LNCaP clone FGC (cell line): ENCODE measurements at regions not wholly inside any gene's neighbourhood (a gene's known extent, or its start where the extent isn't known, plus 50 kb on each side); places are given as distances from the start of the nearest gene placed in this dataset.

ENCODE experiments used
- DNase-seq: peaks from one replicate; pipeline ENCODE4 v3.0.0-alpha.2; 2011; ENCODE audit warnings: low read depth
- H3K4me3 ChIP-seq: 2 replicates; pipeline ENCODE4 v1.5.1; 2011; ENCODE audit warnings: mild to moderate bottlenecking, low read depth, low read length, control low read depth
- TF ChIP-seq, protein P1 (sequence below): IDR thresholded peaks from 2 replicates; pipeline ENCODE4 v1.5.1; 2012; ENCODE audit warnings: mild to moderate bottlenecking; ENCODE audit not compliant: control insufficient read depth, insufficient read depth; ENCODE audit errors: extremely low read depth

DNA sequence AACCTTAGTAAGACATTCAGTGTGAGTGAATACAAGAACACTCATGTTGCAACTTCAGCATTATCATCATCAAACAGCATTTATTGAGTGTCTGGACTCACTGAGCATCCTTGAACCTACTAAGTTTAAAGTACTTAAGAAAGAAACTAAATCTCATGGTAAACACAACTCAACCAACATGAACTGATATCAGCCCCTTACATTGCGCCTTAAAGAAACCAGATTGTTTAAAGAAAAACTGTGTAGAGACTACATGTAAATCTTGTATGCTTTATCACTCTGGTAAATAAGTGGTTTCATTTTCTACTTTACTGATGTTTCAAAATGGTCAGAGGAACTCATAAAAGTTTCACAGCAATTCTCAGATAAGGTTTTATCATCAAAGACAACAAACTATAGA lies 157.5 kb upstream of the FERD3L start:
- TF ChIP-seq, protein P1, sequence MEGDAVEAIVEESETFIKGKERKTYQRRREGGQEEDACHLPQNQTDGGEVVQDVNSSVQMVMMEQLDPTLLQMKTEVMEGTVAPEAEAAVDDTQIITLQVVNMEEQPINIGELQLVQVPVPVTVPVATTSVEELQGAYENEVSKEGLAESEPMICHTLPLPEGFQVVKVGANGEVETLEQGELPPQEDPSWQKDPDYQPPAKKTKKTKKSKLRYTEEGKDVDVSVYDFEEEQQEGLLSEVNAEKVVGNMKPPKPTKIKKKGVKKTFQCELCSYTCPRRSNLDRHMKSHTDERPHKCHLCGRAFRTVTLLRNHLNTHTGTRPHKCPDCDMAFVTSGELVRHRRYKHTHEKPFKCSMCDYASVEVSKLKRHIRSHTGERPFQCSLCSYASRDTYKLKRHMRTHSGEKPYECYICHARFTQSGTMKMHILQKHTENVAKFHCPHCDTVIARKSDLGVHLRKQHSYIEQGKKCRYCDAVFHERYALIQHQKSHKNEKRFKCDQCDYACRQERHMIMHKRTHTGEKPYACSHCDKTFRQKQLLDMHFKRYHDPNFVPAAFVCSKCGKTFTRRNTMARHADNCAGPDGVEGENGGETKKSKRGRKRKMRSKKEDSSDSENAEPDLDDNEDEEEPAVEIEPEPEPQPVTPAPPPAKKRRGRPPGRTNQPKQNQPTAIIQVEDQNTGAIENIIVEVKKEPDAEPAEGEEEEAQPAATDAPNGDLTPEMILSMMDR: no peak
- DNase-seq: no peak
- no peak overlapping the region for H3K4me3 ChIP-seq

DNA sequence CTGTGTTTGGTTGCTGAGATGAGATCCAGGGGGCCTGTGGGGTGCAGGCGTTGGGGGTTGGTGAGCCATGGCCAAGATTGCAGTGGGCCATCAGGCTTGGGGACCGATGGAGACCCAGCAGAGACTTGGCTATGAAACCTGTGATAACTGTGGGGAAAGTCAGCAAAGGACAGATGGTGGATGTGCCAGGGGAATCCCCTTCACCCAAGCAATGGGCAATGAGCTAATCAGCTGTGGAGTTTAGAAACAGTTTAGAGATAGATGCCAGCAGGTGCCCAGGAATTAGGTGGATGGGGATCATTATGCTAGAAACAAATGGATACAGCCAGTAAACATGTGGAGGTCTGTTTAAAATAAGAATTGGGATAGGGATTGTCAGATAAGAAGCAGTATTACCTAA lies 151.4 kb upstream of the FERD3L start:
- no peak overlapping the region for H3K4me3 ChIP-seq
- no peak for DNase-seq
- TF ChIP-seq, protein P1: no peak

DNA sequence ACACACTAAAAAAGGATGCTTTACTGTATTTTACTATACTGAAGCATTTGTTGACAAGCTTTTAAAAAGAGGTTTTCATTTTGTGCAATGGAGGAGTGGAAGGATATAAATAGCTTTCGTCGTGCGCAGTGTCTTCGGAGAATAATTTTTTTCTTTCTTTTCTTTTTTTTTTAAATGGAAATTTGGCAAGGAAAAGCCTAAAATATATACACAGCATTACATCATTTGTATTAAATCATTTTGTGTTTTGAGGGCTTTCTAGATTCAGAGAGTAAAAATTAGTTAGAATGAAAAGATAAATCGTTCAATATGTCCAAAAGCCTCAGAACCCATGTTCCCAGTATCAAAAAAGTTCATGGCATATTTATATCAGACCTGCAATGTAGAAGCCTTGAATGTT lies 150.2 kb upstream of the FERD3L start:
- DNase-seq: no peak
- TF ChIP-seq, protein P1: no peak
- H3K4me3 ChIP-seq: no peak overlapping the region

DNA sequence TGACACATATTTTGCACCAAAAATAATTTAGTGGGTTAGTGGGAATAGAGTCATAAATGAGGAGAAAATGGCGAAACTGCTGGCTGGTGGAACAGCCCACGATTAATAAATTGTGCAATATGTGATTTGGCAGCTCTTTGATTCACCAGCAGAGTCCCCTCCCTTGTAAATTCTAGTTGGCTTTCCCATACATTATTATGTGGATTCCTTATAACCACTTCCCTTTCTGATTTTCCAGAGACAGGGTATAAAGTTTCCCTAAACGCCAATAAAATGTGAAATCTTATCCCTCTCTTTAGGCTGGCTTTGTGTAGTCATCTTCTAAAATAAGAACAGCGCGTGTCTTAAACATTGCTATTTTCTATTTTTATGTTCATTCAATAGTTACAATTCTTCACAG lies 149.4 kb upstream of the FERD3L start:
- H3K4me3 ChIP-seq: no peak overlapping the region
- no peak for DNase-seq
- TF ChIP-seq, protein P1: no peak

DNA sequence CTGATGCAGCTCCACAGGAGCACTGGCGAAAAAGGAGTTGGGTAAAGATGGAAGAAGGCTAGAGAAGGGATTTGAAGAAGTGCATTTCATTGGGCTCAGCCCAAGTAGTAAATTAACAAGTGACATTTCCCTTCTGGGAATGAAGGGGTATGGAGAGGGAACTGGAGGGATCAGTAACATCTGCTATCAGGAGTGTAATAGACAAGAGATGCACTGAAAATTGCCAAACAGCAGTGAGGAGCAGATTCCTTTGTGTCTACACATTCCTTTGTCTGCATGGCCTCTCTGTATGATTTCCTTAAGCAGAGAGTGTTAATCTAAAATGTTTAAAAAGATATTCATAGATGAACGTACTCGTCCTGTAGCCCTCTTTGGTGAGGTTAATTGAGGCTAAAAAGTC lies 148.2 kb upstream of the FERD3L start:
- TF ChIP-seq, protein P1: no peak
- no peak overlapping the region for H3K4me3 ChIP-seq
- DNase-seq: no peak

- TF ChIP-seq, protein P1: no peak
- no peak overlapping the region for H3K4me3 ChIP-seq
- DNase-seq: no peak
Observed at GRCh38 chr7:19290968-19291367, 145.7 kb upstream of the FERD3L start.

GRCh38 chr7:19290066-19290465 lies 144.8 kb upstream of the FERD3L start:
- TF ChIP-seq, protein P1: no peak
- no peak for DNase-seq
- no peak overlapping the region for H3K4me3 ChIP-seq
